ENCODE measurements at regions not wholly inside any gene's neighbourhood (a gene's known extent, or its start where the extent isn't known, plus 50 kb on each side); places are given as distances from the start of the nearest gene placed in this dataset.
"Not testable (repeated sequence)": the region's sequence is repeated elsewhere in the genome, so short reads cannot be mapped to it uniquely, and the experiment has no call there.

GRCh38 chr4:86515963-86516362 is 78.2 kb upstream of the PTPN13 start:
- DNase-seq (ENCODE audit: low read depth, low spot score); H3K27ac ChIP-seq: not testable (repeated sequence)

GRCh38 chr4:86521373-86521969 is 72.6 kb upstream of the PTPN13 start:
- no peak overlapping the region for H3K27ac ChIP-seq
- DNase-seq (ENCODE audit: low read depth, low spot score), result no peak

GRCh38 chr4:86522349-86522748 is 71.8 kb upstream of the PTPN13 start:
- no peak for DNase-seq (ENCODE audit: low read depth, low spot score)
- no peak overlapping the region for H3K27ac ChIP-seq

GRCh38 chr4:86523333-86523732 is 70.8 kb upstream of the PTPN13 start:
- DNase-seq (ENCODE audit: low read depth, low spot score), result no peak
- H3K27ac ChIP-seq, result no peak overlapping the region

GRCh38 chr4:86527713-86528112 is 66.4 kb upstream of the PTPN13 start:
- H3K27ac ChIP-seq; DNase-seq (ENCODE audit: low read depth, low spot score): not testable (repeated sequence)

- no peak overlapping the region for H3K27ac ChIP-seq
- no peak for DNase-seq (ENCODE audit: low read depth, low spot score)
These were observed 64.7 kb upstream of the PTPN13 start for GRCh38 chr4:86529436-86529835.

- no peak for DNase-seq (ENCODE audit: low read depth, low spot score)
- H3K27ac ChIP-seq, result no peak overlapping the region
These were observed 63.9 kb upstream of the PTPN13 start for GRCh38 chr4:86530183-86530582.

GRCh38 chr4:86531440-86531839 is 62.7 kb upstream of the PTPN13 start:
- no peak for DNase-seq (ENCODE audit: low read depth, low spot score)
- H3K27ac ChIP-seq, result no peak overlapping the region

- no peak for DNase-seq (ENCODE audit: low read depth, low spot score)
These were observed 61.3 kb upstream of the PTPN13 start for GRCh38 chr4:86532851-86533250.

GRCh38 chr4:86536151-86536550 is 58.0 kb upstream of the PTPN13 start:
- H3K27ac ChIP-seq, result no peak overlapping the region
- DNase-seq (ENCODE audit: low read depth, low spot score), result no peak

More at GRCh38 chr4:86532851-86533250, 61.3 kb upstream of the PTPN13 start:
- no peak overlapping the region for H3K27ac ChIP-seq

- DNase-seq (ENCODE audit: low read depth, low spot score), result no peak
- H3K27ac ChIP-seq, result no peak overlapping the region
These were observed 51.6 kb upstream of the PTPN13 start for GRCh38 chr4:86542319-86543027.

GRCh38 chr4:86543080-86543479 is 51.0 kb upstream of the PTPN13 start:
- H3K27ac ChIP-seq, result no peak overlapping the region
- no peak for DNase-seq (ENCODE audit: low read depth, low spot score)

- H3K27ac ChIP-seq, result no peak overlapping the region
- DNase-seq (ENCODE audit: low read depth, low spot score), result no peak
These were observed 50.4 kb upstream of the PTPN13 start for GRCh38 chr4:86543560-86544309.

- no peak overlapping the region for H3K27ac ChIP-seq
- no peak for DNase-seq (ENCODE audit: low read depth, low spot score)
These were observed 49.7 kb upstream of the PTPN13 start for GRCh38 chr4:86544310-86544966.

Data from epithelial cell of prostate (primary cell).